Esophagus squamous epithelium (tissue), 5 donors: ENCODE measurements at regions not wholly inside any gene's neighbourhood (a gene's known extent, or its start where the extent isn't known, plus 50 kb on each side); places are given as distances from the start of the nearest gene placed in this dataset.

Experiments used
- DNase-seq: peaks from one replicate; lab custom pipeline; 2025; lab: John Stamatoyannopoulos, UW
- H3K27ac ChIP-seq, 4 donors: fragments of 200-600 bp; sonication (generic); one replicate each; pipeline ENCODE4 v1.5.1; 2016 to 2019; ENCODE audit warnings: mild to moderate bottlenecking in 1 of 4
- H3K27me3 ChIP-seq, 4 donors: fragments of 200-600 bp; sonication (generic); 1 replicate in 3 of 4; 2 replicates in 1 of 4; pipeline versions ENCODE4 v1.5.1 to v1.6.0; 2017 to 2021; ENCODE audit warnings: antibody characterized with exemption in 1 of 4
- H3K36me3 ChIP-seq, 3 donors: fragments of 200-600 bp; sonication (generic); one replicate each; pipeline ENCODE4 v1.5.1; 2016 to 2019
- H3K4me1 ChIP-seq, 3 donors: fragments of 200-600 bp; sonication (generic); one replicate each; pipeline ENCODE4 v1.5.1; 2017 to 2019
- H3K4me3 ChIP-seq, 4 donors: fragments of 200-600 bp; sonication (generic); 1 replicate in 3 of 4; 2 replicates in 1 of 4; pipeline ENCODE4 v1.5.1; 2016 to 2019; ENCODE audit warnings: mild to moderate bottlenecking in 2 of 4, moderate library complexity in 1 of 4
- H3K9me3 ChIP-seq, 3 donors: fragments of 200-600 bp; sonication (generic); one replicate each; pipeline ENCODE4 v1.5.1; 2016 to 2019
- POLR2A ChIP-seq, 4 donors: fragments of 450-650 bp; IDR thresholded peaks; one replicate each; pipeline ENCODE4 v1.6.1; 2017; ENCODE audit warnings: antibody characterized with exemption in 4 of 4, mild to moderate bottlenecking in 4 of 4, moderate library complexity in 3 of 4
- WGBS, 2 donors: methylation state at CpG; one replicate each; pipeline ENCODE4 v1.1.5; 2018; 5-methylcytosine and 5-hydroxymethylcytosine counted together
- intact Hi-C: fragments of 100-400 bp; cut with DNase I; formaldehyde crosslinking; loops from one replicate; pipeline ENCODE4 v1.15.0; 2022
- TF ChIP-seq, protein P1 (sequence below), 6 experiments: fragments of 450-650 bp in 4 of 6; fragments of 200-600 bp in 2 of 6; sonication (generic) in 2 of 6; IDR thresholded peaks; one replicate each; pipeline ENCODE4 v1.5.1; 2016 to 2019; ENCODE audit warnings: antibody characterized with exemption in 6 of 6, mild to moderate bottlenecking in 4 of 6, moderate library complexity in 4 of 6
- donor health status: DM: yes; HTN: yes; CAD: no.

DNA sequence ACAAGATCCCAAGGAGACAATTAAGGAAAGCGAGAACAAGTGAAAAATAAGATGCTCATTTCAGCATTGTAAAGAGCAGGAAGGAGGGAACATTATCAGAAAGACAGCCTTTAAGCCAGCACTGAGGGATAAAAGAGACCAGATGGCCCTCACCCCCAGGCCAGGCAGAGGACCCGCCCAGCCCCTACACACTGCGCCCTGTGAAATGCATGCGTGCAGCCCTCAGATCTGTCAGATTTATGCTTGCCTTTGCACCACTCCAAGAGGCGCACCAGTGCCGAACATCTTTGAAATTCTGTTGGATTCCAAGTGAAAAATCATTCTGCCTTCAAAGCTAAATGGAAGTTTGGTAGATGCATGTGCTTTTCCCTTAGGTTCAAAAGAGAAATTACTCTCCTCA is 378.0 kb downstream of the MLLT3 start:
- TF ChIP-seq, protein P1, sequence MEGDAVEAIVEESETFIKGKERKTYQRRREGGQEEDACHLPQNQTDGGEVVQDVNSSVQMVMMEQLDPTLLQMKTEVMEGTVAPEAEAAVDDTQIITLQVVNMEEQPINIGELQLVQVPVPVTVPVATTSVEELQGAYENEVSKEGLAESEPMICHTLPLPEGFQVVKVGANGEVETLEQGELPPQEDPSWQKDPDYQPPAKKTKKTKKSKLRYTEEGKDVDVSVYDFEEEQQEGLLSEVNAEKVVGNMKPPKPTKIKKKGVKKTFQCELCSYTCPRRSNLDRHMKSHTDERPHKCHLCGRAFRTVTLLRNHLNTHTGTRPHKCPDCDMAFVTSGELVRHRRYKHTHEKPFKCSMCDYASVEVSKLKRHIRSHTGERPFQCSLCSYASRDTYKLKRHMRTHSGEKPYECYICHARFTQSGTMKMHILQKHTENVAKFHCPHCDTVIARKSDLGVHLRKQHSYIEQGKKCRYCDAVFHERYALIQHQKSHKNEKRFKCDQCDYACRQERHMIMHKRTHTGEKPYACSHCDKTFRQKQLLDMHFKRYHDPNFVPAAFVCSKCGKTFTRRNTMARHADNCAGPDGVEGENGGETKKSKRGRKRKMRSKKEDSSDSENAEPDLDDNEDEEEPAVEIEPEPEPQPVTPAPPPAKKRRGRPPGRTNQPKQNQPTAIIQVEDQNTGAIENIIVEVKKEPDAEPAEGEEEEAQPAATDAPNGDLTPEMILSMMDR (IDR thresholded peaks at IDR 0.05): no peak
- TF ChIP-seq POLR2A (IDR thresholded peaks at IDR 0.05): no peak
- Histone ChIP-seq H3K27ac (no peak overlapping the region), H3K4me1 (no peaks in the 10 kb centered on the region), H3K4me3 (no peak overlapping the region), H3K27me3 (no peaks in the 10 kb centered on the region), H3K9me3 (peaks cover 0 to 5% (median 0%) of the 10 kb centered on the region in 3 donors), H3K36me3 (no peaks in the 10 kb centered on the region)
- intact Hi-C loops: no loop called here
- WGBS, 2 donors: 58 to 88% methylated on average over 6 of the region's 6 CpGs
- DNase-seq: no peak

DNA sequence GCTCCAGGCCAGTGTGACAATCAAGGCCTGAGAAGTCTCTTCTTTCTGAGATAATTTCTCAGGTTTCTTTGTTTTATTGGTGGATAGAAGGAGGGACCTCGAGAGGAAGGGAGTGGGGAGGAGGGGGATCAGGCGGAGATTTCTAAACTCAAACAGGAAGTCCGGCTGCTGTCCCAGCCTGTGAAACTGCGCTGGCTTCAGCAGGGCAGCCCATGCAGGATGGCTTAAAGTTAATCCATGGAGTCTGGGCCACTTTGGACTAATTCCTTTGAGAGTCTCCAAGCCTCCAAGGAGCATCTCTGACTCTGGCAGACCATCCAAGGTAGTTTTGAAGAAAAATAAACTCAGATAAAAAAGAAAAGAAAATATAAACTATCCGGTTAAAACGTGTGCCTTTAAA is 378.5 kb downstream of the MLLT3 start:
- peaks cover 0 to 5% (median 0%) of the 10 kb centered on the region in 3 donors for H3K9me3 ChIP-seq
- DNase-seq: no peak
- no peaks in the 10 kb centered on the region for H3K36me3 ChIP-seq
- no peaks in the 10 kb centered on the region for H3K27me3 ChIP-seq
- H3K27ac ChIP-seq: no peak overlapping the region
- TF ChIP-seq, protein P1 (IDR thresholded peaks at IDR 0.05): no peak
- no peak for TF ChIP-seq POLR2A (IDR thresholded peaks at IDR 0.05)
- H3K4me1 ChIP-seq: no peaks in the 10 kb centered on the region
- intact Hi-C loops: no loop called here
- no peak overlapping the region for H3K4me3 ChIP-seq
- WGBS, 2 donors: 59 to 64% methylated on average over 6 of the region's 6 CpGs

DNA sequence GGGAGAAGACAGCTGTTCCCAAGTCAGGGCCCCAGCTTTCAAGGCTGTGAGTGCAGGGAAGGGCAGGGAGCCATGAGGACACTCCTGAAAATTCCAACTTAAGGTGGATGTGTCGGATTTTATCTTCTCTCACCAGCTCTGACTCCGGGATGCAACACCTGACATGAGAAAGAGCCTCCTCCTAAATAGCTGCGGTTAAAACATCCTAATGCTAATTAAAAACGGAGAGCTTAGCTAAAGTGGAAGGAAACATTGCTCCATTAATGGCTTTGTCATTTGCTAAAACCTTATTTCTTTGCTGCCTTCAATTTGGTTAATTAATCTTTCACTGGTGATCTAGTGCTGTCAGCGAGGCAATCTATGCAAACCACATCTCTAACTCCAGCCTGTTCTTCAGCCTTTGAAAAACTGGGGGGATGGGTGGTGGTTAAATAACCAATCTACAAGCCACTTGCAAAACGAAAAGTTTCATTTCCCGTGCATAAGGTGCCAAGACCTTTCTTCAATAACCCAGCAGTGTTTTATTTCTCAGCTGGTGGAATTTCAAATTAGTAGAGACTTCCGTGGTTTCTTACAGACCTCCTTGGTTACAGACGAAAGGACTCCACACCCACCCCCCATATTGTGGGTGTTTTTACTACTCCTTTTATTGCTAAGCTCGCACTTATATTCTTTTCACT is 379.6 kb downstream of the MLLT3 start:
- no peak for DNase-seq
- 67 to 71% methylated on average over 10 of the region's 10 CpGs for WGBS, 2 donors
- H3K9me3 ChIP-seq: no peaks in the 10 kb centered on the region
- H3K4me1 ChIP-seq: peaks cover 0 to 3% (median 0%) of the 10 kb centered on the region in 3 donors
- H3K27ac ChIP-seq: no peak overlapping the region
- intact Hi-C loops: no loop called here
- H3K27me3 ChIP-seq: no peaks in the 10 kb centered on the region
- TF ChIP-seq, protein P1 (IDR thresholded peaks at IDR 0.05): no peak
- TF ChIP-seq POLR2A (IDR thresholded peaks at IDR 0.05): no peak
- no peaks in the 10 kb centered on the region for H3K36me3 ChIP-seq
- no peak overlapping the region for H3K4me3 ChIP-seq

DNA sequence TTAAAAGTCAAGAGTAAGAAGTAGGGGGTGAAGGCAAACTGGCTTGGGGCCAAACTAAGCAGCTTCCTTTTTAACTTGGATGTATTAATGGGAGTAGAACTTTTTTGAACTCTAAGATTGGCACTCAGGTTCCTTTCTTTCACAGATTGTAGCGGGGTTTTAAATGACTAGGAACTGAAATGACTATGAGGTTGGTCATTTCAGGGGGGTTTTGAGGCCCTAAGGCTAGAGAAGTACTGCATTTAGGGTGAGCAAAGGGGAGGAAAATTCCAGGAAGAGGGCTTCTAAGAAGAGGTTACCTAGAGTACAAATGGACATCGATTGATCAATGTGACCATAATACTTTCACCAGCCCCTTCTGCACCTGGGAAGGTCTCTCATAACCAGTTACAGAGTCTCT is 381.8 kb downstream of the MLLT3 start:
- TF ChIP-seq, protein P1 (IDR thresholded peaks at IDR 0.05): no peak
- TF ChIP-seq POLR2A (IDR thresholded peaks at IDR 0.05): no peak
- Histone ChIP-seq H3K4me3 (no peak overlapping the region), H3K36me3 (no peaks in the 10 kb centered on the region), H3K27ac (no peak overlapping the region), H3K9me3 (no peaks in the 10 kb centered on the region), H3K4me1 (peaks cover 0 to 22% (median 3%) of the 10 kb centered on the region in 3 donors), H3K27me3 (no peaks in the 10 kb centered on the region)
- WGBS, 2 donors: 63 to 66% methylated on average over 2 of the region's 2 CpGs
- intact Hi-C loops: no loop called here
- no peak for DNase-seq

DNA sequence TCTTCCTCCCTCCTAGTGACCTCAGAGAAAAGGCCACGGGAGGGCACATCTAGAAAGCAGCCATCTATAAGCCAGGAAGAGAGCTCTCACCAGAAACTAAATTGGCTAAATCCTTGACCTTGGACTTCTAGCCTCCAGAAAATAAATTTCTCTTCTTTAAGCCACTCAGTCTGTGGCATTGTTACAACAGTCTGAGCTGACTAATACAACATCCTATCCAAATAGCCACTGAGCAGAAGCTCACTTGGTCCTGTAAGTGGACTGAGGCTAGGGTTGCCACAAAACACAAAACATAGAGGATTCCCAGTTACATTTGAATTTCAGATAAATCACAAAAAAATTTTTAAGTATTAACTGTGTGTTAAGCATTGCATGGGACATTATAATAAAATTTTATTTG is 383.4 kb downstream of the MLLT3 start:
- no peak for TF ChIP-seq POLR2A (IDR thresholded peaks at IDR 0.05)
- TF ChIP-seq, protein P1 (IDR thresholded peaks at IDR 0.05): no peak
- Histone ChIP-seq H3K4me3 (no peak overlapping the region), H3K36me3 (no peaks in the 10 kb centered on the region), H3K27me3 (no peaks in the 10 kb centered on the region), H3K9me3 (no peaks in the 10 kb centered on the region), H3K27ac (no peak overlapping the region), H3K4me1 (peaks cover 0 to 22% (median 3%) of the 10 kb centered on the region in 3 donors)
- WGBS, 2 donors: 69 to 91% methylated on average over 1 of the region's 1 CpG
- no peak for DNase-seq
- intact Hi-C loops: no loop called here
